Nephron (organoid): ENCODE measurements at regions not wholly inside any gene's neighbourhood (a gene's known extent, or its start where the extent isn't known, plus 50 kb on each side); places are given as distances from the start of the nearest gene placed in this dataset.

Experiments
- H3K27ac Mint-ChIP-seq, 3 experiments: 2 replicates each; pipeline ENCODE4 v1.8.0; 2020; ENCODE audit warnings: mixed read lengths in 3 of 3, mild to moderate bottlenecking in 2 of 3, moderate library complexity in 1 of 3
- H3K27me3 Mint-ChIP-seq: 2 replicates; pipeline ENCODE4 v1.8.0; 2021; ENCODE audit warnings: low read depth, mild to moderate bottlenecking, moderate library complexity, mixed read lengths
- H3K36me3 Mint-ChIP-seq: 2 replicates; pipeline ENCODE4 v1.8.0; 2020; ENCODE audit warnings: low read depth, mixed read lengths
- H3K4me1 Mint-ChIP-seq: 2 replicates; pipeline ENCODE4 v1.8.0; 2020; ENCODE audit warnings: mixed read lengths
- H3K4me3 Mint-ChIP-seq, 3 experiments: 2 replicates each; pipeline ENCODE4 v1.8.0; 2020; ENCODE audit warnings: mild to moderate bottlenecking in 3 of 3, mixed read lengths in 3 of 3, moderate library complexity in 2 of 3
- H3K9me3 Mint-ChIP-seq: 2 replicates; pipeline ENCODE4 v1.8.0; 2020; ENCODE audit warnings: mixed read lengths
- TF ChIP-seq, protein P1 (sequence below), 3 experiments: fragments of 200-600 bp; sonication (generic); IDR thresholded peaks; one replicate each; pipeline ENCODE4 v1.5.0; 2021; ENCODE audit warnings: antibody characterized with exemption in 3 of 3; ENCODE audit not compliant: unreplicated experiment in 3 of 3

DNA sequence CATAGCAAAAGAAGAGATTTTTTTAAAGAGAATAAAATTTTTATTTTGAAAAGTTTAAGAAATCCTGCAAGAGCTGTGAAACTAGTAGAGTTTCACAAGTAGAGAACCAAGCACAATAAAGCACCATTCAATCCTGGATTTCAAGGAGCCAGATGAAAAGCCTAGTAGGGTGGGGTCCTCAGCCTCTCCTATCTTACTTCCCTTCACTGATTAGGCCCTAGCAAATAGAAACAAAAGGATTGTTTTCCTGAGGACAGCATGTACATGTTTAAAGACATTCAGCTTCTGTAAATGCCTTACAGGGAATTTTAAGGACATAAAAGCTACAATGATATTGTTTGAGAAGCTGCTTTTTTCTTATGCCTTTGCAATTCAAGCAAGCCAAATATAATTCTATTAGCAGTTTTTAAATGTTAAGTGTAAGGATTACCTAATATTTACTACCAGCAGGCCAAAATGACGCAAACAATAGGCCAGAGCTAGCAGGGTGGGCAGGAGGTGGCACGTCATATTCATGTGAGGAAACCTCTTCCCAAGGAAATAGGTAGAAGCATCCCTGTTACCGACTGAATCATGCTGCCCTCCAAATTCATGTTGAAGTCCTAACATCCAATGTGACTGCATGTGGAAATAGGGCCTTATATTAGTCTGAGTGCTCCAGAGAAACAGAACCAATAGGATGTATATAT, 337.6 kb downstream of the MLLT3 start:
- Mint-ChIP-seq H3K4me3 (no peak overlapping the region), H3K36me3 (no peaks in the 10 kb centered on the region), H3K4me1 (peaks cover 9% of the 10 kb centered on the region), H3K27ac (no peak overlapping the region), H3K9me3 (peaks cover 7% of the 10 kb centered on the region), H3K27me3 (peaks cover 3% of the 10 kb centered on the region)
- TF ChIP-seq, protein P1, sequence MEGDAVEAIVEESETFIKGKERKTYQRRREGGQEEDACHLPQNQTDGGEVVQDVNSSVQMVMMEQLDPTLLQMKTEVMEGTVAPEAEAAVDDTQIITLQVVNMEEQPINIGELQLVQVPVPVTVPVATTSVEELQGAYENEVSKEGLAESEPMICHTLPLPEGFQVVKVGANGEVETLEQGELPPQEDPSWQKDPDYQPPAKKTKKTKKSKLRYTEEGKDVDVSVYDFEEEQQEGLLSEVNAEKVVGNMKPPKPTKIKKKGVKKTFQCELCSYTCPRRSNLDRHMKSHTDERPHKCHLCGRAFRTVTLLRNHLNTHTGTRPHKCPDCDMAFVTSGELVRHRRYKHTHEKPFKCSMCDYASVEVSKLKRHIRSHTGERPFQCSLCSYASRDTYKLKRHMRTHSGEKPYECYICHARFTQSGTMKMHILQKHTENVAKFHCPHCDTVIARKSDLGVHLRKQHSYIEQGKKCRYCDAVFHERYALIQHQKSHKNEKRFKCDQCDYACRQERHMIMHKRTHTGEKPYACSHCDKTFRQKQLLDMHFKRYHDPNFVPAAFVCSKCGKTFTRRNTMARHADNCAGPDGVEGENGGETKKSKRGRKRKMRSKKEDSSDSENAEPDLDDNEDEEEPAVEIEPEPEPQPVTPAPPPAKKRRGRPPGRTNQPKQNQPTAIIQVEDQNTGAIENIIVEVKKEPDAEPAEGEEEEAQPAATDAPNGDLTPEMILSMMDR (IDR thresholded peaks at IDR 0.05; ENCODE audit: unreplicated experiment in 3 of 3) = no peak

DNA sequence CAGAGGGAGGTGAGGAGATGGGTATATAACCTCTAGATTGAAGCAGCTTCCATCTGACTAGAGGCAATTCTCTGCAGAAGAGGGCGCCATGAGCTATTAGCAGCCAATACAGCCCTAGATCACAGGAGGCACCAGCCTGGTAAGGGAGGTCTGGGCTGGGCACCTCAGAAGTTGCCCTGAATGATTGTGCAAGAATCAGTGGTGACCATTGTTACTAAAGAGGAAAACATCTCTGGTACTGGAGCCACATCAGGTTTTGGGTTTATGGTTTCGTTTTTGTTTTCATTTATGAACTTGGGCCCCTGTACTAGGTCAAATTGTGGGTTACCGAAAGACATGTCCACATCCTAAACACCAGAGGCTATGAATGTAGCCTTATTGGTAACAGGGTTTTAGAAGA, 342.0 kb downstream of the MLLT3 start:
- TF ChIP-seq, protein P1 (IDR thresholded peaks at IDR 0.05; ENCODE audit: unreplicated experiment in 3 of 3) = no peak
- Mint-ChIP-seq H3K27me3 (peaks cover 3% of the 10 kb centered on the region), H3K4me3 (no peak overlapping the region), H3K27ac (no peak overlapping the region), H3K36me3 (peaks cover 11% of the 10 kb centered on the region), H3K9me3 (peaks cover 26% of the 10 kb centered on the region), H3K4me1 (no peaks in the 10 kb centered on the region)

DNA sequence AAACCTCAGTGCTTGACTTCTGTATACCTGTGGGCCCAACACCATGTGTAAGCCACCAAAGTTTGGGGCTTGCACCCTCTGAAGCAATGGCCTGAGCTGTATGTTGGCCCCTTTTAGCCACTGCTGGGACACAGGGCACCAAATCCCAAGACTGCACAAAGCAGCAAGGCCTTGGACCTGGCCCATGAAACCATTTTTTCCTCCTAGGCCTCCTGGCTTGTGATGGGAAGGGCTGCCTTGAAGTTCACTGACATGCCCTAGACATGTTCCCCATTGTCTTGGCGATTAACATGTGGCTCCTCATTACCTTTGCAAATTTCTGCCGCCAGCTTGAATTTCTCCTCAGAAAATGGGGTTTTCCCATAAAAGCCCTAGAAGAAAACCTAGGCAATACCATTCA, 345.5 kb downstream of the MLLT3 start:
- no peaks in the 10 kb centered on the region for H3K4me1 Mint-ChIP-seq
- H3K36me3 Mint-ChIP-seq = peaks cover 11% of the 10 kb centered on the region
- H3K9me3 Mint-ChIP-seq = peaks cover 43% of the 10 kb centered on the region
- H3K27me3 Mint-ChIP-seq = no peaks in the 10 kb centered on the region
- no peak overlapping the region for H3K4me3 Mint-ChIP-seq
- TF ChIP-seq, protein P1 (IDR thresholded peaks at IDR 0.05; ENCODE audit: unreplicated experiment in 3 of 3) = no peak
- H3K27ac Mint-ChIP-seq = no peak overlapping the region

DNA sequence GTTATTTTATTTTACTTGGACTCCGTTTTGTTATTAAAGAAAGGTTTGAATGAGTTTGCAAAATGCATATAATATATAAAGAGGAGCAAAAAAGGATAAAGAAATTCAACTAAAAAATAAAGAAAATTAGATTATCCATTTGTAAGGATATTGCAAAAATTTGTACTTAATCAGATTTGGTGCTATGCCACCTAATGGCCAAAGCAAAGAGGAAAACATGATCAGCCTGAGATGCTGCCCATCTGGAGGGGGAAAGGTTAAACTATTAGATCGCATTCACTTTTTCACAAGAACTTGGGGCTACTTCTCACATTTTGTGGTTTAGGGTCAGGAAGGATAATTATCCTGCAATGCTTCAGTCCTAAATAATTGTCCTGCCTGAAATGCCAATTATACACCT, 350.6 kb downstream of the MLLT3 start:
- H3K36me3 Mint-ChIP-seq = peaks cover 4% of the 10 kb centered on the region
- TF ChIP-seq, protein P1 (IDR thresholded peaks at IDR 0.05; ENCODE audit: unreplicated experiment in 3 of 3) = no peak
- no peaks in the 10 kb centered on the region for H3K27me3 Mint-ChIP-seq
- H3K4me1 Mint-ChIP-seq = peaks cover 6% of the 10 kb centered on the region
- no peak overlapping the region for H3K4me3 Mint-ChIP-seq
- H3K9me3 Mint-ChIP-seq = peaks cover 30% of the 10 kb centered on the region
- no peak overlapping the region for H3K27ac Mint-ChIP-seq

DNA sequence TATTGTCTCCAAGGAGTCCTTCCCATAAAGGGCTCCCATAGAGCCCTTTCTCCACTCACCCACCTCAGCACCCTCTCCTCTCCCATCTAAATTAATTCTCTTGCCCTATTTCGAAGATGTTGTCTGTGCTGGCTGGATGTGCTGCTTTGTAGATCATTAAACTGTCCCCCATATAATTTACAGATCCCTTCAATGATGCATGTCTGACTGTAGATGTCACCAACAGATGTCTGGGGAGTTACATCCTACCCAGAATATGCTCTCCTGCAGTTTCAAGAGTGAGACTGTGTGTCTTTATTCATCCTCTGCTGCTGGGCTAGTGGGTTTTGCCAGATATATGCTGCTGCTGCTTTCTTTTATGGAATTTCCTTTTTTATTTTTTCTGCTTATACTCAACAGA, 351.2 kb downstream of the MLLT3 start:
- H3K27me3 Mint-ChIP-seq = no peaks in the 10 kb centered on the region
- peaks cover 5% of the 10 kb centered on the region for H3K36me3 Mint-ChIP-seq
- H3K9me3 Mint-ChIP-seq = peaks cover 31% of the 10 kb centered on the region

More for the DNA sequence above, 351.2 kb downstream of the MLLT3 start:
- Mint-ChIP-seq H3K4me1 (peaks cover 6% of the 10 kb centered on the region), H3K4me3 (no peak overlapping the region), H3K27ac (no peak overlapping the region)
- TF ChIP-seq, protein P1 (IDR thresholded peaks at IDR 0.05; ENCODE audit: unreplicated experiment in 3 of 3) = no peak
